Stomach (tissue), 8 donors: ENCODE measurements at regions not wholly inside any gene's neighbourhood (a gene's known extent, or its start where the extent isn't known, plus 50 kb on each side); places are given as distances from the start of the nearest gene placed in this dataset.

Experiments
- DNase-seq, 2 donors: peaks; one replicate each; pipeline versions ENCODE4 v3.0.0 to v3.0.0-alpha.2; 2013 to 2019
- H3K27ac ChIP-seq, 5 donors: fragments of 200-600 bp in 4 of 5; sonication (generic) in 4 of 5; one replicate each; pipeline ENCODE4 v1.5.1; 2013 to 2019; ENCODE audit warnings: mild to moderate bottlenecking in 1 of 5, moderate library complexity in 1 of 5
- H3K27me3 ChIP-seq, 3 donors: fragments of 200-600 bp; sonication (generic); one replicate each; pipeline ENCODE4 v1.5.1; 2017 to 2019; ENCODE audit warnings: mixed run types in 1 of 3
- H3K36me3 ChIP-seq, 4 donors: fragments of 200-600 bp; sonication (generic); 1 replicate in 3 of 4; 2 replicates in 1 of 4; pipeline ENCODE4 v1.5.1; 2016 to 2019
- H3K4me1 ChIP-seq, 4 donors: fragments of 200-600 bp; sonication (generic); one replicate each; pipeline ENCODE4 v1.5.1; 2016 to 2019
- H3K4me3 ChIP-seq, 4 donors: fragments of 200-600 bp; sonication (generic) in 3 of 4; one replicate each; pipeline ENCODE4 v1.5.1; 2016 to 2019; ENCODE audit warnings: mild to moderate bottlenecking in 1 of 4
- H3K9me3 ChIP-seq, 4 donors: fragments of 200-600 bp; sonication (generic); one replicate each; pipeline ENCODE4 v1.5.1; 2016 to 2019
- EP300 ChIP-seq: sonication (generic); formaldehyde crosslinking; IDR thresholded peaks from one replicate; pipeline ENCODE4 v1.6.1; 2017; ENCODE audit warnings: antibody characterized with exemption
- POLR2A ChIP-seq, 4 donors: fragments of 450-650 bp; IDR thresholded peaks; one replicate each; pipeline ENCODE4 v1.6.1; 2016; ENCODE audit warnings: antibody characterized with exemption in 4 of 4, control low read depth in 2 of 4, mild to moderate bottlenecking in 1 of 4, moderate library complexity in 1 of 4
- POLR2AphosphoS5 ChIP-seq, 3 donors: sonication (generic); formaldehyde crosslinking; IDR thresholded peaks; one replicate each; pipeline ENCODE4 v1.6.1; 2016; ENCODE audit warnings: antibody characterized with exemption in 3 of 3
- WGBS, 5 donors: extraction: QIAGEN DNeasy Blood & Tissue Kit in 3 of 5; methylation state at CpG; one replicate each; pipeline versions ENCODE4 v1.1.5 to v1.1.7; 2013 to 2018; 5-methylcytosine and 5-hydroxymethylcytosine counted together
- intact Hi-C: fragments of 100-400 bp; cut with DNase I; formaldehyde crosslinking; loops from one replicate; pipeline ENCODE4 v1.15.1; 2023; ENCODE audit warnings: low total_unique reads
- TF ChIP-seq, protein P1 (sequence below), 7 experiments: fragments of 450-650 bp in 4 of 7; fragments of 200-600 bp in 3 of 7; sonication (generic) in 3 of 7; IDR thresholded peaks; one replicate each; pipeline ENCODE4 v1.5.1; 2016 to 2019; ENCODE audit warnings: antibody characterized with exemption in 7 of 7, control low read depth in 2 of 7, mild to moderate bottlenecking in 1 of 7
- donor health status: healthy with polysubstance abuse.
- donor health status: Bipolar disorder and iron deficiency.
- donor health status: healthy.

DNA sequence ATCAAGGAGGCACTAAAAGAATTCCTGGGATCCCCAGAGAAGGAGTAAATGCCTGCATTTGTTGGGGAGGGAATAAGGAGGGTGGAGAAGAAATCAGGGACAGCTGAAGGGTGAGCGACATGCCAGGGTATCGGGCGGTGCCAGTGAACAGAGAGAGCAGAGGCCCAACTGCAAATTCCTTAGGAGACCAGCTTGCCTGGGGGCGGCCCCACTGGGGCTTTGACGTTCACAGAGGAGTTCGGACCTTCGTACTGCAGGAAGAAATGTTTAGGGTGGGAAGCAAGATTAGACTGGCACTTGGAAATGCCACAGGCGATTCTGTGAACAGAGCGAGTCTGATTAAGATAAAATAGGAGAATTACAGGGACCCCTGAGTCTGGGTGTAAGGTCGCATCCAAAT lies 65.1 kb upstream of the FGF3 start:
- intact Hi-C loops = no loop called here
- TF ChIP-seq POLR2AphosphoS5 (IDR thresholded peaks at IDR 0.05) (no peak), POLR2A (IDR thresholded peaks at IDR 0.05) (no peak), EP300 (no peak)
- TF ChIP-seq, protein P1, sequence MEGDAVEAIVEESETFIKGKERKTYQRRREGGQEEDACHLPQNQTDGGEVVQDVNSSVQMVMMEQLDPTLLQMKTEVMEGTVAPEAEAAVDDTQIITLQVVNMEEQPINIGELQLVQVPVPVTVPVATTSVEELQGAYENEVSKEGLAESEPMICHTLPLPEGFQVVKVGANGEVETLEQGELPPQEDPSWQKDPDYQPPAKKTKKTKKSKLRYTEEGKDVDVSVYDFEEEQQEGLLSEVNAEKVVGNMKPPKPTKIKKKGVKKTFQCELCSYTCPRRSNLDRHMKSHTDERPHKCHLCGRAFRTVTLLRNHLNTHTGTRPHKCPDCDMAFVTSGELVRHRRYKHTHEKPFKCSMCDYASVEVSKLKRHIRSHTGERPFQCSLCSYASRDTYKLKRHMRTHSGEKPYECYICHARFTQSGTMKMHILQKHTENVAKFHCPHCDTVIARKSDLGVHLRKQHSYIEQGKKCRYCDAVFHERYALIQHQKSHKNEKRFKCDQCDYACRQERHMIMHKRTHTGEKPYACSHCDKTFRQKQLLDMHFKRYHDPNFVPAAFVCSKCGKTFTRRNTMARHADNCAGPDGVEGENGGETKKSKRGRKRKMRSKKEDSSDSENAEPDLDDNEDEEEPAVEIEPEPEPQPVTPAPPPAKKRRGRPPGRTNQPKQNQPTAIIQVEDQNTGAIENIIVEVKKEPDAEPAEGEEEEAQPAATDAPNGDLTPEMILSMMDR (IDR thresholded peaks at IDR 0.05) = no peak
- peaks cover 0 to 59% (median 5%) of the 10 kb centered on the region in 3 donors for H3K27me3 ChIP-seq
- 84 to 95% (median 91%) methylated on average over 10 of the region's 10 CpGs for WGBS, 5 donors
- no peak for DNase-seq
- H3K9me3 ChIP-seq = no peaks in the 10 kb centered on the region
- no peaks in the 10 kb centered on the region for H3K36me3 ChIP-seq
- H3K27ac ChIP-seq = no peak overlapping the region
- H3K4me3 ChIP-seq = no peak overlapping the region
- H3K4me1 ChIP-seq = no peaks in the 10 kb centered on the region

DNA sequence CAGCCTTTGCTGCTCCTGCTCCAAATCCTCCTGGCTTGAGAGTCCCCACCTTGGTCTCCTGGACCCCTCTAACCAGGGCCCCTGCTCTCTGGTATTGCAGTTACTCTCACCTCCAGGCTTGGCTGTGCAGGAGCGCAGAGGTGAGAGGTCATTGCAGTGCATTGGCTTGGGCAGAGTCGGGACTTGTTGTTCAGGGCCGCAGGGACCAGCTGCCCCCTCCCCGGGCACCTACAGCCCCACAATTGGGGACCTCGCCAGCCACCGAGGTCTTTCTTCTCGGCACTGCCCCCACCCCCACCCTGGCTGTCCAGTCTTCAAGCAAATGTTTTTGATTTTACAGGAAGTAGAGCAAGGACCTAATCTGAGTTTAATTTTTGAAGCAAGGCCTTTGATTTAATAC lies 65.5 kb upstream of the FGF3 start:
- Histone ChIP-seq H3K36me3 (no peaks in the 10 kb centered on the region), H3K27ac (no peak overlapping the region), H3K4me3 (no peak overlapping the region), H3K9me3 (no peaks in the 10 kb centered on the region), H3K4me1 (no peaks in the 10 kb centered on the region), H3K27me3 (peaks cover 0 to 59% (median 7%) of the 10 kb centered on the region in 3 donors)
- WGBS, 5 donors = 70 to 81% (median 74%) methylated on average over 7 of the region's 7 CpGs
- intact Hi-C loops = no loop called here
- DNase-seq = no peak
- TF ChIP-seq EP300 (no peak), POLR2AphosphoS5 (IDR thresholded peaks at IDR 0.05) (no peak), POLR2A (IDR thresholded peaks at IDR 0.05) (no peak)
- TF ChIP-seq, protein P1 (IDR thresholded peaks at IDR 0.05) = no peak

DNA sequence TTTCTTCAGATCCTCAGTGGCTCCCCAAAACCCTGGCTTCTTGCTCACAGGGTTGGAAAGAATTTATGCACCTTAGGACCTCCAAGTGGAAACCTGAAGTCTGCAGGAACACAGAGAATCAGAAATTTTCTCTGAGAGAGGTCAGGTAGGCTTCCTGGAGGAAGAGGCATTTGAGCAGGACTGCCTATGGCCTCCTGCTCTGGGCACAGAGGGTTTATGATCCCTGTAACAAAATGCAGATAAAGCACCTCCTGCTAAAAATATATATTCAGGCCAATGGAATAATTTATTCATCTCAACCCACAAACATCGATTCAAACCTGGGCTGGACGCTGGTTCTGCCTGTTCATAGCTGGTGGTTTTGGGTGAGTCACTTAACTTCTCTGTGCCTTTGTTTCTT lies 68.1 kb upstream of the FGF3 start:
- no peak overlapping the region for H3K4me3 ChIP-seq
- H3K27me3 ChIP-seq = peaks cover 0 to 59% (median 10%) of the 10 kb centered on the region in 3 donors
- no peaks in the 10 kb centered on the region for H3K36me3 ChIP-seq
- H3K9me3 ChIP-seq = no peaks in the 10 kb centered on the region
- peaks cover 6 to 14% (median 12%) of the 10 kb centered on the region in 4 donors for H3K4me1 ChIP-seq
- TF ChIP-seq POLR2AphosphoS5 (IDR thresholded peaks at IDR 0.05) (no peak), POLR2A (IDR thresholded peaks at IDR 0.05) (no peak), EP300 (no peak)
- TF ChIP-seq, protein P1 (IDR thresholded peaks at IDR 0.05) = no peak
- no peak for DNase-seq
- WGBS, 5 donors = 83 to 100% (median 87%) methylated on average over 2 of the region's 2 CpGs
- H3K27ac ChIP-seq = no peak overlapping the region
- intact Hi-C loops = no loop called here

DNA sequence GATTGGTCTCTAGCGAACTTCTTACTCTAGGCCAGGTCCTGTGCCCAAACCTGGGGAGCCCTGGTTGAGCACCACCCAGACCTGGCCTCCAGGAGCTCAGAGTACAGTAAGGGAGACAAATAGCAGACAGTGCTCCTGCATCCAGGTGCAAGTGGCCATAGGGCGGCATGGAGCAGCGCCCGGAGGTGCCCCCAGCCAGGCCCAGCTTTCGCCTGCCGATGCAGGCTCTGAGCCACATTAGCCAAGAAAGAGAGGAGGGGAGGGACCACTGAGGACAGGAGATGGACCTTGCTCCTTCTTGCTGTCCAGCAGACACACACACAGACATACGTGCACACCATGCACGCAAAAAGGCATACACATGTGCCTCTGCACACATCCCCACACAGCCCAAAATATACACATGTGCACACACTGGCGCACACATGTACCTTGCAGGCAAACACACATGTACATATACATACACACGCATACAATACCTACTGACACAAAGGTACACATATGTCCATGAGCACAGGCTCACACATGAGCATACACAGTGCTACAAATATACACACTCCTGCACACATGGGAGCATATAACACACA lies 68.7 kb upstream of the FGF3 start:
- intact Hi-C loops = no loop called here
- peaks cover 6 to 20% (median 17%) of the 10 kb centered on the region in 4 donors for H3K4me1 ChIP-seq
- no peak overlapping the region for H3K4me3 ChIP-seq
- no peak for DNase-seq
- 84 to 94% (median 86%) methylated on average over 10 of the region's 10 CpGs for WGBS, 5 donors
- peaks cover 0 to 59% (median 16%) of the 10 kb centered on the region in 3 donors for H3K27me3 ChIP-seq
- no peaks in the 10 kb centered on the region for H3K9me3 ChIP-seq
- H3K36me3 ChIP-seq = no peaks in the 10 kb centered on the region
- H3K27ac ChIP-seq = no peak overlapping the region
- TF ChIP-seq, protein P1 (IDR thresholded peaks at IDR 0.05) = no peak
- TF ChIP-seq POLR2A (IDR thresholded peaks at IDR 0.05) = no peak
- TF ChIP-seq POLR2AphosphoS5 (IDR thresholded peaks at IDR 0.05) = no peak
- TF ChIP-seq EP300 = no peak
